SH-SY5Y (cell line): ENCODE measurements at regions not wholly inside any gene's neighbourhood (a gene's known extent, or its start where the extent isn't known, plus 50 kb on each side); places are given as distances from the start of the nearest gene placed in this dataset.

Experiments used
- GATA2 ChIP-seq: IDR thresholded peaks from 2 replicates; pipeline ENCODE4 v1.6.1; 2011; ENCODE audit warnings: mild to moderate bottlenecking, low read depth, low read length
- GATA3 ChIP-seq: IDR thresholded peaks from 2 replicates; pipeline ENCODE4 v1.6.1; 2011; ENCODE audit warnings: low read depth, mild to moderate bottlenecking, low read length, moderate library complexity

DNA sequence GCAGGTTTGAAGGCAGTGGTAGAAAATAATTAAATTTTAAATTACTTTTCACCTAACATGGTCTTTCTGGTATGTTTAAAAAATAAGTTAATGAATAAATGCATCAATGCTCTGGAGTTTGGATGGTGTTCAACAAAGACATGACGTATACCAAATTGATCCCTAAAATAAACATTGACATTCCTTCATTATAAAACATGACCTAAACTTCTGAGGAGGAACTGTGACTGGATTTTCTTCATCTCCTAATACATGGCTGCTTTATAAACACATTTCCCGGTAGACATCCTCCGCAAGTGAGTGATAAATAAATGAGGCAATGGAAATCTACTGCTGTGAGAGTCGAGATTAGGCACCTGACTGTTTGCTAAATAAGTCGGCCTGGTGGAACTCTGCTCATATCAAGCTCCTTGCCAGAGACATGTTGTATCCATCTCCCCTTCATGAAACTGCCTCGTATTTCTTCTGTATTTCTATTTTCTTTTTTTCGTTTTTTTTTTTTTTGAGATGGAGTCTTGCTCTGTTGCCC is 362.3 kb downstream of the RNF144A start:
- TF ChIP-seq GATA2, result no peak
- TF ChIP-seq GATA3, result no peak
